ENCODE measurements at regions not wholly inside any gene's neighbourhood (a gene's known extent, or its start where the extent isn't known, plus 50 kb on each side); places are given as distances from the start of the nearest gene placed in this dataset.

DNA sequence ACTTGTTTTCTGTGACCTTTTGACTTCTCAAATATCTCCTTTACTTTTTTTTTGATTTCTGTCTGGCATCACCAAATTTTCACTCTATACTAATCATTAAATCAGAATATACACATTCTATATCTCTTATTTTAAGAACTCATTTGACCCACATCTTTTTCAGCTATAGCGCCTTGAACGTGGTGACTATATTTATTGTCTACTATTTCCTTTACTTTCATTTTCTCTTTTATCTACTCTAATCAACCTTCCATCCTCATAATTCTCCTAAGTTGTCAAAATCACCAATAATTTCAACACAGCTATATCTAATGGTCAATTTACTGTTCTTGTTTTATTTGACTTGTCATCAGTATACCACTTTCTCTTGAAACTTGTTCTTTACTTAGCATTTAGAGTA lies 119.0 kb upstream of the CBLB start:
- Histone ChIP-seq H3K4me1 (ENCODE audit: control insufficient read depth in 4 of 4, insufficient read depth in 4 of 4, low read length in 3 of 4) (no peaks in the 10 kb centered on the region), H3K9me3 (ENCODE audit: control insufficient read depth in 4 of 4, low read length in 3 of 4) (peaks cover 0 to 5% (median 0%) of the 10 kb centered on the region in 4 donors), H3K36me3 (ENCODE audit: control insufficient read depth in 4 of 4, insufficient read depth in 3 of 4, low read depth in 1 of 4, low read length in 3 of 4) (no peaks in the 10 kb centered on the region), H3K27me3 (ENCODE audit: control insufficient read depth in 4 of 4, insufficient read depth in 4 of 4, low read length in 3 of 4) (no peaks in the 10 kb centered on the region), H3K27ac (ENCODE audit: low read depth in 1 of 2, low read length in 2 of 2) (no peak overlapping the region), H3K9ac (ENCODE audit: low read depth in 1 of 2, low read length in 2 of 2) (no peak overlapping the region), H3K4me3 (ENCODE audit: low read depth in 1 of 3, low read length in 3 of 3) (no peak overlapping the region)
- no peak for TF ChIP-seq JUND (IDR thresholded peaks at IDR 0.05)
- no peak for TF ChIP-seq FOXA2 (IDR thresholded peaks at IDR 0.05)
- TF ChIP-seq, protein P1, sequence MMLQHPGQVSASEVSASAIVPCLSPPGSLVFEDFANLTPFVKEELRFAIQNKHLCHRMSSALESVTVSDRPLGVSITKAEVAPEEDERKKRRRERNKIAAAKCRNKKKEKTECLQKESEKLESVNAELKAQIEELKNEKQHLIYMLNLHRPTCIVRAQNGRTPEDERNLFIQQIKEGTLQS (IDR thresholded peaks at IDR 0.05), result no peak
- TF ChIP-seq GABPA (IDR thresholded peaks at IDR 0.05 in 1 of 2, conservative IDR thresholded peaks at IDR 0.05 in 1 of 2), result no peak
- no peak for TF ChIP-seq EGR1 (IDR thresholded peaks at IDR 0.05; ENCODE audit: low read depth in 2 of 2)
- no peak for TF ChIP-seq RAD21 (IDR thresholded peaks at IDR 0.05)
- TF ChIP-seq, protein P2, sequence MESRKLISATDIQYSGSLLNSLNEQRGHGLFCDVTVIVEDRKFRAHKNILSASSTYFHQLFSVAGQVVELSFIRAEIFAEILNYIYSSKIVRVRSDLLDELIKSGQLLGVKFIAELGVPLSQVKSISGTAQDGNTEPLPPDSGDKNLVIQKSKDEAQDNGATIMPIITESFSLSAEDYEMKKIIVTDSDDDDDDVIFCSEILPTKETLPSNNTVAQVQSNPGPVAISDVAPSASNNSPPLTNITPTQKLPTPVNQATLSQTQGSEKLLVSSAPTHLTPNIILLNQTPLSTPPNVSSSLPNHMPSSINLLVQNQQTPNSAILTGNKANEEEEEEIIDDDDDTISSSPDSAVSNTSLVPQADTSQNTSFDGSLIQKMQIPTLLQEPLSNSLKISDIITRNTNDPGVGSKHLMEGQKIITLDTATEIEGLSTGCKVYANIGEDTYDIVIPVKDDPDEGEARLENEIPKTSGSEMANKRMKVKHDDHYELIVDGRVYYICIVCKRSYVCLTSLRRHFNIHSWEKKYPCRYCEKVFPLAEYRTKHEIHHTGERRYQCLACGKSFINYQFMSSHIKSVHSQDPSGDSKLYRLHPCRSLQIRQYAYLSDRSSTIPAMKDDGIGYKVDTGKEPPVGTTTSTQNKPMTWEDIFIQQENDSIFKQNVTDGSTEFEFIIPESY (IDR thresholded peaks at IDR 0.05), result no peak
- TF ChIP-seq, protein P3, sequence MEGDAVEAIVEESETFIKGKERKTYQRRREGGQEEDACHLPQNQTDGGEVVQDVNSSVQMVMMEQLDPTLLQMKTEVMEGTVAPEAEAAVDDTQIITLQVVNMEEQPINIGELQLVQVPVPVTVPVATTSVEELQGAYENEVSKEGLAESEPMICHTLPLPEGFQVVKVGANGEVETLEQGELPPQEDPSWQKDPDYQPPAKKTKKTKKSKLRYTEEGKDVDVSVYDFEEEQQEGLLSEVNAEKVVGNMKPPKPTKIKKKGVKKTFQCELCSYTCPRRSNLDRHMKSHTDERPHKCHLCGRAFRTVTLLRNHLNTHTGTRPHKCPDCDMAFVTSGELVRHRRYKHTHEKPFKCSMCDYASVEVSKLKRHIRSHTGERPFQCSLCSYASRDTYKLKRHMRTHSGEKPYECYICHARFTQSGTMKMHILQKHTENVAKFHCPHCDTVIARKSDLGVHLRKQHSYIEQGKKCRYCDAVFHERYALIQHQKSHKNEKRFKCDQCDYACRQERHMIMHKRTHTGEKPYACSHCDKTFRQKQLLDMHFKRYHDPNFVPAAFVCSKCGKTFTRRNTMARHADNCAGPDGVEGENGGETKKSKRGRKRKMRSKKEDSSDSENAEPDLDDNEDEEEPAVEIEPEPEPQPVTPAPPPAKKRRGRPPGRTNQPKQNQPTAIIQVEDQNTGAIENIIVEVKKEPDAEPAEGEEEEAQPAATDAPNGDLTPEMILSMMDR (IDR thresholded peaks at IDR 0.05; ENCODE audit: low read depth, low read length, missing input control), result no peak
- 87% methylated on average over 2 of the region's 2 CpGs for WGBS
- no peak for DNase-seq (ENCODE audit: low spot score)

DNA sequence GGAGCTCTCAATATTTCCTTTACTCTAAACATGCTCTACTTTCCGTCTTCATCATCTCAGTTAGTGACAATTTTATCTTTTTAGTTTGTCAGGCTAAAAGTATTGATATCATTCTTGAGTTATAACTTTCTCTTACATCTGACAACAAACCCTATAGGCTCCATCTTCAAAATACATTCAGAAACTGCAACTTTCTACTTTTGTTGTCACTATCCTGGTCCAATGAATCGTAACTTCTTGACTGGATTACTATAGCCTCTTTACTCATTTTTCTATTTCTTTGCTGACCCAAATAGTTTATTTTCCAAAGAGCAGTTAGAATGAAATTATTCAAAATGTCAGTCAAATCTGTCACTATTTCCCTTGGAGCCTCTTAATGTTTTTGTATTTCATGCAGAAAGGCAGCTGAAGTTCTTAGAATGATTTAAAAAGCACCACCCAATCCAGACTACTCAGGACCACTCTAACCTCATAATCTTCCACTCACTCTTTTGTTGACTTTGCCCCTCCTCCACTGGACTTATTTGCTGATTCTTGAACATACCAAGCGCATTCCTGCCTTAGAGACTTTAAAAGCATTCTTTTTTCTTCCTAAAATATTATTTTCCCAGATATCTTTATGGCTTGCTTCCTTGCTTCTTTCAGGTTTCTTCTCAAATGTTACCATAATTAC lies 119.9 kb upstream of the CBLB start:
- Histone ChIP-seq H3K4me1 (ENCODE audit: control insufficient read depth in 4 of 4, insufficient read depth in 4 of 4, low read length in 3 of 4) (no peaks in the 10 kb centered on the region), H3K4me3 (ENCODE audit: low read depth in 1 of 3, low read length in 3 of 3) (no peak overlapping the region), H3K9ac (ENCODE audit: low read depth in 1 of 2, low read length in 2 of 2) (no peak overlapping the region), H3K27ac (ENCODE audit: low read depth in 1 of 2, low read length in 2 of 2) (no peak overlapping the region), H3K9me3 (ENCODE audit: control insufficient read depth in 4 of 4, low read length in 3 of 4) (peaks cover 0 to 5% (median 0%) of the 10 kb centered on the region in 4 donors), H3K27me3 (ENCODE audit: control insufficient read depth in 4 of 4, insufficient read depth in 4 of 4, low read length in 3 of 4) (no peaks in the 10 kb centered on the region), H3K36me3 (ENCODE audit: control insufficient read depth in 4 of 4, insufficient read depth in 3 of 4, low read depth in 1 of 4, low read length in 3 of 4) (no peaks in the 10 kb centered on the region)
- WGBS, result 92% methylated on average over 3 of the region's 3 CpGs
- DNase-seq (ENCODE audit: low spot score), result no peak
- TF ChIP-seq, protein P3 (IDR thresholded peaks at IDR 0.05; ENCODE audit: low read depth, low read length, missing input control), result no peak
- TF ChIP-seq HNF4A (conservative IDR thresholded peaks at IDR 0.05) (no peak), FOXA2 (IDR thresholded peaks at IDR 0.05) (no peak), TAF1 (conservative IDR thresholded peaks at IDR 0.05) (no peak), GABPA (IDR thresholded peaks at IDR 0.05 in 1 of 2, conservative IDR thresholded peaks at IDR 0.05 in 1 of 2) (no peak), YY1 (IDR thresholded peaks at IDR 0.05) (no peak), JUND (IDR thresholded peaks at IDR 0.05) (no peak), RXRA (IDR thresholded peaks at IDR 0.05) (no peak), RAD21 (IDR thresholded peaks at IDR 0.05) (no peak), FOXA1 (IDR thresholded peaks at IDR 0.05) (no peak), SP1 (IDR thresholded peaks at IDR 0.05) (no peak), EGR1 (IDR thresholded peaks at IDR 0.05; ENCODE audit: low read depth in 2 of 2) (no peak), NR2F2 (IDR thresholded peaks at IDR 0.05) (no peak)
- TF ChIP-seq, protein P2 (IDR thresholded peaks at IDR 0.05), result no peak
- TF ChIP-seq, protein P4, sequence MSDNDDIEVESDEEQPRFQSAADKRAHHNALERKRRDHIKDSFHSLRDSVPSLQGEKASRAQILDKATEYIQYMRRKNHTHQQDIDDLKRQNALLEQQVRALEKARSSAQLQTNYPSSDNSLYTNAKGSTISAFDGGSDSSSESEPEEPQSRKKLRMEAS (IDR thresholded peaks at IDR 0.05), result no peak
- TF ChIP-seq, protein P1 (IDR thresholded peaks at IDR 0.05), result no peak

Data from liver (tissue), 8 donors.